MM.1S (cell line): ENCODE measurements at regions not wholly inside any gene's neighbourhood (a gene's known extent, or its start where the extent isn't known, plus 50 kb on each side); places are given as distances from the start of the nearest gene placed in this dataset.

Source experiments
- DNase-seq: peaks from one replicate; pipeline ENCODE4 v3.0.0-alpha.2; 2015
- H2AFZ ChIP-seq: fragments of 300-600 bp; sonication (generic); 2 replicates; pipeline ENCODE4 v1.6.0; 2016; ENCODE audit warnings: antibody characterized with exemption, low read length
- H3F3A ChIP-seq: fragments of 300-600 bp; sonication (generic); 2 replicates; pipeline ENCODE4 v1.6.1; 2016; ENCODE audit warnings: mild to moderate bottlenecking, antibody characterized with exemption, low read length, moderate library complexity, mixed read lengths; ENCODE audit not compliant: insufficient read depth
- H3K27ac ChIP-seq: fragments of 300-600 bp; sonication (generic); 2 replicates; pipeline ENCODE4 v1.5.1; 2016; ENCODE audit warnings: mild to moderate bottlenecking, low read length
- H3K27me3 ChIP-seq: fragments of 300-600 bp; sonication (generic); replicated peaks from 2 replicates; pipeline ENCODE4 v1.6.0; 2016; ENCODE audit warnings: low read length; ENCODE audit not compliant: insufficient read depth
- H3K36me3 ChIP-seq: fragments of 300-600 bp; sonication (generic); replicated peaks from 2 replicates; pipeline ENCODE4 v1.6.1; 2016; ENCODE audit warnings: mild to moderate bottlenecking, low read length, mixed read lengths; ENCODE audit not compliant: insufficient read depth
- H3K4me1 ChIP-seq: fragments of 300-600 bp; sonication (generic); 2 replicates; pipeline ENCODE4 v1.6.1; 2016; ENCODE audit warnings: low read length, mixed read lengths
- H3K4me2 ChIP-seq: fragments of 300-600 bp; sonication (generic); 2 replicates; pipeline ENCODE4 v1.6.0; 2016; ENCODE audit warnings: low read depth, low read length
- H3K4me3 ChIP-seq: fragments of 300-600 bp; sonication (generic); 2 replicates; pipeline ENCODE4 v1.5.1; 2016; ENCODE audit warnings: low read length, mixed read lengths
- H3K79me2 ChIP-seq: fragments of 300-600 bp; sonication (generic); 2 replicates; pipeline ENCODE4 v1.6.1; 2016; ENCODE audit warnings: mixed run types, low read length, mixed read lengths
- H3K9ac ChIP-seq: fragments of 300-600 bp; sonication (generic); 2 replicates; pipeline ENCODE4 v1.6.1; 2016; ENCODE audit warnings: low read length, mixed read lengths
- H3K9me2 ChIP-seq: fragments of 300-600 bp; sonication (generic); replicated peaks from 2 replicates; pipeline ENCODE4 v1.6.1; 2016; ENCODE audit warnings: mild to moderate bottlenecking, low read length, mixed read lengths; ENCODE audit not compliant: insufficient read depth
- H3K9me3 ChIP-seq: fragments of 300-600 bp; sonication (generic); replicated peaks from 2 replicates; pipeline ENCODE4 v1.6.1; 2016; ENCODE audit warnings: mild to moderate bottlenecking, low read length, mixed read lengths; ENCODE audit not compliant: insufficient read depth
- H4K20me1 ChIP-seq: fragments of 300-600 bp; sonication (generic); 2 replicates; pipeline ENCODE4 v1.6.1; 2016; ENCODE audit warnings: mild to moderate bottlenecking, low read length, moderate library complexity, mixed read lengths; ENCODE audit not compliant: insufficient read depth
- CTCF ChIP-seq: fragments of 300-600 bp; sonication (generic); IDR thresholded peaks from 2 replicates; pipeline ENCODE4 v1.5.1; 2016; ENCODE audit warnings: antibody characterized with exemption, low read length, mixed read lengths
- EZH2 ChIP-seq: fragments of 300-600 bp; sonication (generic); optimal IDR thresholded peaks from 2 replicates; pipeline ENCODE3; 2017; ENCODE audit warnings: low read depth, mild to moderate bottlenecking, antibody characterized with exemption, low read length, mixed read lengths
- EZH2phosphoT487 ChIP-seq: fragments of 300-600 bp; sonication (generic); IDR thresholded peaks from 2 replicates; pipeline ENCODE4 v1.6.1; 2018; ENCODE audit warnings: antibody characterized with exemption, low read length

GRCh38 chr2:142757111-142757510, 120.4 kb upstream of the KYNU start:
- Histone ChIP-seq H3K9me3 (no peaks in the 10 kb centered on the region), H3K27me3 (no peaks in the 10 kb centered on the region), H3K27ac (no peak overlapping the region), H3K9me2 (no peaks in the 10 kb centered on the region), H3F3A (no peaks in the 10 kb centered on the region), H3K4me2 (no peak overlapping the region), H4K20me1 (no peaks in the 10 kb centered on the region), H3K4me1 (no peaks in the 10 kb centered on the region), H3K79me2 (no peaks in the 10 kb centered on the region), H3K36me3 (no peaks in the 10 kb centered on the region), H2AFZ (no peak overlapping the region), H3K9ac (no peak overlapping the region), H3K4me3 (no peak overlapping the region)
- DNase-seq: no peak
- TF ChIP-seq CTCF (no peak), EZH2phosphoT487 (no peak), EZH2 (no peak)

GRCh38 chr2:142756430-142756829, 121.0 kb upstream of the KYNU start:
- Histone ChIP-seq H3K9ac (no peak overlapping the region), H3K4me2 (no peak overlapping the region), H3K27ac (no peak overlapping the region), H3K27me3 (no peaks in the 10 kb centered on the region), H3K36me3 (no peaks in the 10 kb centered on the region), H3K9me3 (no peaks in the 10 kb centered on the region), H3F3A (no peaks in the 10 kb centered on the region), H3K4me1 (no peaks in the 10 kb centered on the region), H3K4me3 (no peak overlapping the region), H3K9me2 (no peaks in the 10 kb centered on the region), H4K20me1 (no peaks in the 10 kb centered on the region), H2AFZ (no peak overlapping the region), H3K79me2 (no peaks in the 10 kb centered on the region)
- TF ChIP-seq CTCF (no peak), EZH2phosphoT487 (no peak), EZH2 (no peak)
- no peak for DNase-seq

DNA sequence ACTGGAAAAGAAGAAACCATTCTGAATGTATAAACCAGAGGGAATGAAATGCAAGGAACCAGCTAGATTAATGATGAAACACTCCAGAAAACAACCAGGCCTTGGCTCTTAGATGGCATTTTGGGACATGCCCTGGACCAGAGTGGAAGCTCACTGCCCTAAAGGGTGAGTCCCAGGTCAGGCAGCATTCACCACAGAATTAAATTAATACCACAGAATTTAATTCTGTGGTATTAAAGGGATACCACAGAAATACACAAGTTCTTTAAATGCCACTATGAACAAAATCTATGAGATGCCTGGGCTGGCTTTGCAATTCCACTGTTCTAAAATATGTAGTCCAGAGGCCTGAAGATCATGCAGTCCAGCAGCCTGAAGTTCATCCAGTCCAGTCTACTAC, 122.3 kb upstream of the KYNU start:
- Histone ChIP-seq H4K20me1 (no peaks in the 10 kb centered on the region), H3K9me3 (no peaks in the 10 kb centered on the region), H3K4me3 (no peak overlapping the region), H3K9ac (no peak overlapping the region), H3K4me2 (no peak overlapping the region), H3K27ac (no peak overlapping the region), H3K4me1 (no peaks in the 10 kb centered on the region), H3F3A (no peaks in the 10 kb centered on the region), H3K36me3 (no peaks in the 10 kb centered on the region), H3K9me2 (no peaks in the 10 kb centered on the region), H2AFZ (no peak overlapping the region), H3K79me2 (no peaks in the 10 kb centered on the region), H3K27me3 (no peaks in the 10 kb centered on the region)
- no peak for TF ChIP-seq EZH2
- TF ChIP-seq EZH2phosphoT487: no peak
- no peak for TF ChIP-seq CTCF
- DNase-seq: no peak

- Histone ChIP-seq H3K36me3 (no peaks in the 10 kb centered on the region), H3K4me3 (no peak overlapping the region), H3K27me3 (no peaks in the 10 kb centered on the region), H3K9me2 (no peaks in the 10 kb centered on the region), H3K9ac (no peak overlapping the region), H3F3A (no peaks in the 10 kb centered on the region), H3K9me3 (no peaks in the 10 kb centered on the region), H3K4me1 (no peaks in the 10 kb centered on the region), H2AFZ (no peak overlapping the region), H3K4me2 (no peak overlapping the region), H4K20me1 (no peaks in the 10 kb centered on the region), H3K27ac (no peak overlapping the region), H3K79me2 (no peaks in the 10 kb centered on the region)
- TF ChIP-seq EZH2phosphoT487 (no peak), CTCF (no peak), EZH2 (no peak)
- no peak for DNase-seq
Measured at GRCh38 chr2:142754182-142754581, 123.3 kb upstream of the KYNU start.
